GM23338 (cell line): ENCODE measurements at regions not wholly inside any gene's neighbourhood (a gene's known extent, or its start where the extent isn't known, plus 50 kb on each side); places are given as distances from the start of the nearest gene placed in this dataset.

Source experiments
- CREB1 ChIP-seq: fragments of 250-450 bp; sonication (Bioruptor Pico); IDR thresholded peaks from 2 replicates; pipeline ENCODE4 v1.5.0; 2020; ENCODE audit warnings: low read depth, mild to moderate bottlenecking, moderate library complexity
- CTCF ChIP-seq, 2 experiments: fragments of 200-600 bp in 1 of 2; sonication (generic) in 1 of 2; conservative IDR thresholded peaks; 2 replicates each; pipeline versions ENCODE4 v1.5.1 to v1.6.1; 2016 to 2017; ENCODE audit warnings: antibody characterized with exemption in 2 of 2, low read depth in 2 of 2, mild to moderate bottlenecking in 2 of 2, moderate library complexity in 1 of 2
- ETS1 ChIP-seq: IDR thresholded peaks from 2 replicates; pipeline ENCODE4 v1.6.1; 2016; ENCODE audit warnings: antibody characterized with exemption
- EZH2 ChIP-seq: fragments of 200-600 bp; sonication (generic); IDR thresholded peaks from one replicate; pipeline ENCODE4 v1.8.0; 2017; ENCODE audit warnings: antibody characterized with exemption, mild to moderate bottlenecking, low read depth; ENCODE audit not compliant: unreplicated experiment
- JUNB ChIP-seq: IDR thresholded peaks from one replicate; pipeline ENCODE4 v1.6.1; 2016; ENCODE audit warnings: antibody characterized with exemption; ENCODE audit not compliant: unreplicated experiment
- NANOG ChIP-seq: IDR thresholded peaks from 2 replicates; pipeline ENCODE4 v1.6.1; 2016; ENCODE audit warnings: antibody characterized with exemption, borderline replicate concordance
- POLR2AphosphoS5 ChIP-seq: IDR thresholded peaks from 2 replicates; pipeline ENCODE4 v1.6.1; 2016; ENCODE audit warnings: antibody characterized with exemption, low read depth
- REST ChIP-seq: IDR thresholded peaks from one replicate; pipeline ENCODE4 v1.6.1; 2018; ENCODE audit warnings: antibody characterized with exemption; ENCODE audit not compliant: unreplicated experiment
- STAT1 ChIP-seq: IDR thresholded peaks from one replicate; pipeline ENCODE4 v1.6.1; 2016; ENCODE audit warnings: antibody characterized with exemption; ENCODE audit not compliant: unreplicated experiment
- ZNF331 ChIP-seq: fragments of 250-450 bp; sonication (Bioruptor Pico); IDR thresholded peaks from 2 replicates; pipeline ENCODE4 v1.5.0; 2020; ENCODE audit warnings: low read depth, mild to moderate bottlenecking, moderate library complexity
- ZNF462 ChIP-seq: fragments of 250-450 bp; sonication (Bioruptor Pico); IDR thresholded peaks from 2 replicates; pipeline ENCODE4 v1.5.0; 2020; ENCODE audit warnings: mild to moderate bottlenecking, moderate library complexity

GRCh38 chr10:79012567-79012966 is 56.2 kb upstream of the ZMIZ1 start:
- TF ChIP-seq CTCF (conservative IDR thresholded peaks at IDR 0.05; ENCODE audit: low read depth in 2 of 2) = no peak
- no peak for TF ChIP-seq POLR2AphosphoS5
- no peak for TF ChIP-seq EZH2
- no peak for TF ChIP-seq REST
- no peak for TF ChIP-seq CREB1 (CRISPR knock-in tag)
- TF ChIP-seq ETS1 = no peak
- no peak for TF ChIP-seq JUNB
- TF ChIP-seq ZNF331 (CRISPR knock-in tag) = no peak
- TF ChIP-seq NANOG = no peak
- no peak for TF ChIP-seq ZNF462
- no peak for TF ChIP-seq STAT1
